ENCODE measurements at regions not wholly inside any gene's neighbourhood (a gene's known extent, or its start where the extent isn't known, plus 50 kb on each side); places are given as distances from the start of the nearest gene placed in this dataset.
"Not testable (repeated sequence)": the region's sequence is repeated elsewhere in the genome, so short reads cannot be mapped to it uniquely, and the experiment has no call there.

GRCh38 chr6:66190858-66191257 is 483.8 kb upstream of the EYS start:
- TF ChIP-seq CTCF (IDR thresholded peaks at IDR 0.05; ENCODE audit: borderline replicate concordance, insufficient read depth, low read depth, low read length) = no peak
- no peak overlapping the region for H3K4me3 ChIP-seq (ENCODE audit: low read depth, low read length)

GRCh38 chr6:66189915-66190314 is 482.9 kb upstream of the EYS start:
- TF ChIP-seq CTCF (IDR thresholded peaks at IDR 0.05; ENCODE audit: borderline replicate concordance, insufficient read depth, low read depth, low read length) = no peak

GRCh38 chr6:66186756-66187155 is 479.7 kb upstream of the EYS start:
- no peak overlapping the region for H3K4me3 ChIP-seq (ENCODE audit: low read depth, low read length)
- TF ChIP-seq CTCF (IDR thresholded peaks at IDR 0.05; ENCODE audit: borderline replicate concordance, insufficient read depth, low read depth, low read length) = no peak

More at GRCh38 chr6:66189915-66190314, 482.9 kb upstream of the EYS start:
- H3K4me3 ChIP-seq (ENCODE audit: low read depth, low read length) = no peak overlapping the region

DNA sequence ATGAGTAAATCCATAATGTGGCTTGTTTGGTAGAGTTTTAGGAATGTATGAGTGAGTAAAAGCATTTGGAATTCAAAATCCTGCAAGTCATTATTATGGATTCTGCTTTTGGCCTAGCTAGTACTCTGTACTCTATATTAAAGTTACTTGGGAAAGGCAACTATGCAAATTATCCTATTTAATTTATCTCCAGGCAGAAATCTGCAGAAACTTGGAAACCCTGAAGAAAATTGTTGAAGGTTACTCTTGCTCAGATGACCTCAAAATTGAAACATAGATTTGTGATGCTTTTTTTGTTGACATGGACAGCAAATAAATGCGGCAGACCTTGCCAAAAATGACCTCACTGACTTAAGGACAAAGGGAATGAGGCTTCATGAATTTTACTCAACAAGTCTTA is 477.1 kb upstream of the EYS start:
- TF ChIP-seq CTCF (IDR thresholded peaks at IDR 0.05; ENCODE audit: borderline replicate concordance, insufficient read depth, low read depth, low read length) = no peak
- no peak overlapping the region for H3K4me3 ChIP-seq (ENCODE audit: low read depth, low read length)

- no peak for TF ChIP-seq CTCF (IDR thresholded peaks at IDR 0.05; ENCODE audit: borderline replicate concordance, insufficient read depth, low read depth, low read length)
Observed at GRCh38 chr6:66179361-66179760, 472.3 kb upstream of the EYS start.

DNA sequence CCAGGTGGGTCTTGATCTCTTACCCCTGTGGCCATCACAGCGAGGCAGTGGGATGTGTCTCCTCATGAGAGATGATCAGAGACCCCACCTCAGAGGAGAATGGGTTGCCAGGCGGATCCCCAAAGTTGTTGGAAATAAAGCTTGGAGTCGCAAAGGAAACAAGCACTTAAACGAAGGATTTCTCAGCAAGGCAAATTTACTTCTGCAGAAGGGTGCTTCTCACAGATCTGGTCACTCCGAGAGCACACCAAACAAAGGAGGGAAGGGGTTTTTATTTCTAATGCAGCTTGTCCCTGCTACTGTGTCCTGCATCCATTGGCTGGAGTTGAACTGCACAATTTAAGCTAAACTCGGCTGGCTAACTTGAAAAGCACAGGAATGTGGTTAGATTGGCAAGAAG is 466.6 kb upstream of the EYS start:
- no peak overlapping the region for H3K4me3 ChIP-seq (ENCODE audit: low read depth, low read length)
- TF ChIP-seq CTCF (IDR thresholded peaks at IDR 0.05; ENCODE audit: borderline replicate concordance, insufficient read depth, low read depth, low read length) = no peak

More at GRCh38 chr6:66179361-66179760, 472.3 kb upstream of the EYS start:
- H3K4me3 ChIP-seq (ENCODE audit: low read depth, low read length) = no peak overlapping the region

DNA sequence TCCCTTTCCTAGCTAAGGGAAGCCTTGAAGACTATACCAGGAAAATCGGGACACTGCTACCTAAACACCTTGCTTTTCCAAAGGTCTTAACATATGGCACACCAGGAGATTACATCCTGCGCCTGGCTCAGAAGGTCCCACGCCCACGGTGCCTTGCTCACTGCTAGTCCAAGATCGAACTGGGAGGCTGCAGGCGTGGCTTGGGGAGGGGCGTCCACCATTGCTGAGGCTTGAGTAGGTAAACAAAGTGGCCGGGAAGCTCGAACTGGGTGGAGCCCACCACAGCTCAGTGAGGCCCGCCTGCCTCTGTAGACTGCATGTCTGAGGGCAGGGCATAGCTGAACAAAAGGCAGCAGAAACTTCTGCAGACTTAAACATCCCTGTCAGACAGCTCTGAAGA is 459.7 kb upstream of the EYS start:
- H3K4me3 ChIP-seq (ENCODE audit: low read depth, low read length) = not testable (repeated sequence)

DNA sequence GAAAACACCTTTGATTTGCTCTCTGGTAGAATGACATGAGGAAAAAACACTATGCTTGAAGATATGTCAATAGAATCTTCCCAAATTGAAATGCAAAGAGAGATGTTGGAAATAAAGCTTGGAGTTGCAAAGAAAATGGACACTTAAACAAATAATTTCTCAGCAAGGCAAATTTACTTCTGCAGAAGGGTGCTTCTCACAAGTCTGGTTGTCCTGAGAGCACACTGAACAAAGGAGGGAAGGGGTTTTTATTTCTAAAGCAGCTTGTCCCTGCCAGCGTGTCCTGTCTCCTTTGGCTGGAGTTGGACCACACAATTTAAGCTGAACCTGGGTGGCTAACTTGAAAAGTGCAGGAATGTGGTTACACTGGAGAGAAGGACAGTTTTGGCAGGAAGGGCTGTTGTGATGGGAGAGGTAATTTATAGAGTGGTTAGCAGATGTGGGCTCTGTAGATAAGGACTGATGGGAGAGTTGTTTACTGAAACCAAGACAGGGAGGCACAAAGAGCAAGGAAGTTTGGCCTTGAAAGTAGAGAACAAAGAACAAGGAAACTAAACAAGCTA is 454.6 kb upstream of the EYS start:
- TF ChIP-seq CTCF (IDR thresholded peaks at IDR 0.05; ENCODE audit: borderline replicate concordance, insufficient read depth, low read depth, low read length) = no peak
- H3K4me3 ChIP-seq (ENCODE audit: low read depth, low read length) = no peak overlapping the region

Measured in GM12875 (cell line).